ENCODE measurements at regions not wholly inside any gene's neighbourhood (a gene's known extent, or its start where the extent isn't known, plus 50 kb on each side); places are given as distances from the start of the nearest gene placed in this dataset.

GRCh38 chr2:126475031-126475430, 180.9 kb upstream of the GYPC start:
- ATAC-seq = no peak
- Mint-ChIP-seq H3K4me3 (no peak overlapping the region), H3K36me3 (peaks cover 54% of the 10 kb centered on the region), H3K27ac (no peak overlapping the region), H3K4me1 (no peaks in the 10 kb centered on the region), H3K9me3 (peaks cover 83% of the 10 kb centered on the region), H3K27me3 (ENCODE audit: low read depth) (peaks cover 11% of the 10 kb centered on the region; the same call in 1 of the 2 replicates)
- ChIA-PET CTCF (no interaction called here), POLR2A (no interaction called here)
- DNase-seq (ENCODE audit: low spot score) = no peak
- no peak for TF ChIP-seq ATF2 (CRISPR knock-in tag; IDR thresholded peaks at IDR 0.05; ENCODE audit: borderline replicate concordance, low read depth)
- TF ChIP-seq AFF4 (CRISPR knock-in tag; IDR thresholded peaks at IDR 0.05; ENCODE audit: borderline replicate concordance) = no peak
- no peak for TF ChIP-seq ZSCAN18 (CRISPR knock-in tag; IDR thresholded peaks at IDR 0.05)

- Mint-ChIP-seq H3K9me3 (peaks cover 82% of the 10 kb centered on the region), H3K27me3 (ENCODE audit: low read depth) (peaks cover 8% of the 10 kb centered on the region; the same call in 1 of the 2 replicates), H3K4me1 (no peaks in the 10 kb centered on the region), H3K36me3 (peaks cover 54% of the 10 kb centered on the region), H3K27ac (no peak overlapping the region), H3K4me3 (no peak overlapping the region)
- no peak for TF ChIP-seq ATF3 (CRISPR knock-in tag; conservative IDR thresholded peaks at IDR 0.05)
- no peak for TF ChIP-seq CDX4 (CRISPR knock-in tag; IDR thresholded peaks at IDR 0.05; ENCODE audit: borderline replicate concordance)
- no peak for TF ChIP-seq NR1H2 (CRISPR knock-in tag; IDR thresholded peaks at IDR 0.05)
- TF ChIP-seq ELF4 (CRISPR knock-in tag; IDR thresholded peaks at IDR 0.05; ENCODE audit: low read depth) = no peak
- TF ChIP-seq ZNF281 (CRISPR knock-in tag; IDR thresholded peaks at IDR 0.05) = no peak
- no peak for TF ChIP-seq TEAD1 (CRISPR knock-in tag; IDR thresholded peaks at IDR 0.05)
- TF ChIP-seq ERG (CRISPR knock-in tag; IDR thresholded peaks at IDR 0.05) = no peak
- TF ChIP-seq MYBL2 (CRISPR knock-in tag; IDR thresholded peaks at IDR 0.05) = no peak
- TF ChIP-seq GABPB1 (CRISPR knock-in tag; IDR thresholded peaks at IDR 0.05) = no peak
- no peak for TF ChIP-seq GRHL2 (CRISPR knock-in tag; IDR thresholded peaks at IDR 0.05; ENCODE audit: insufficient replicate concordance, severe bottlenecking)
- TF ChIP-seq TCF7 (CRISPR knock-in tag; IDR thresholded peaks at IDR 0.05; ENCODE audit: low read depth) = no peak
- no peak for TF ChIP-seq MXD4 (CRISPR knock-in tag; IDR thresholded peaks at IDR 0.05; ENCODE audit: borderline replicate concordance)
- no peak for TF ChIP-seq HMGXB4 (CRISPR knock-in tag; IDR thresholded peaks at IDR 0.05)
- TF ChIP-seq NFYB (CRISPR knock-in tag; conservative IDR thresholded peaks at IDR 0.05; ENCODE audit: low read depth) = no peak
- no peak for TF ChIP-seq GTF2I (CRISPR knock-in tag; conservative IDR thresholded peaks at IDR 0.05)
- ATAC-seq = no peak
- POLR2A ChIA-PET = no interaction called here
- DNase-seq (ENCODE audit: low spot score) = no peak
- CTCF ChIA-PET = no interaction called here
These were observed 179.3 kb upstream of the GYPC start for GRCh38 chr2:126476691-126477090.

All from WTC11 (cell line).